Transverse colon (tissue), 3 donors: ENCODE measurements at regions not wholly inside any gene's neighbourhood (a gene's known extent, or its start where the extent isn't known, plus 50 kb on each side); places are given as distances from the start of the nearest gene placed in this dataset.

ENCODE experiments used
- CTCF ChIP-seq, 5 experiments: fragments of 200-600 bp in 3 of 5; fragments of 450-650 bp in 2 of 5; sonication (generic) in 3 of 5; IDR thresholded peaks; 1 replicate in 2 of 5; 2 replicates in 3 of 5; pipeline ENCODE4 v1.5.1; 2016 to 2017; ENCODE audit warnings: antibody characterized with exemption in 5 of 5, inconsistent platforms in 3 of 5, mild to moderate bottlenecking in 2 of 5, moderate library complexity in 1 of 5
- EP300 ChIP-seq: sonication (generic); formaldehyde crosslinking; IDR thresholded peaks from one replicate; pipeline ENCODE4 v1.6.1; 2017; ENCODE audit warnings: antibody characterized with exemption, low read depth
- POLR2A ChIP-seq: fragments of 450-650 bp; IDR thresholded peaks from one replicate; pipeline ENCODE4 v1.6.1; 2016; ENCODE audit warnings: antibody characterized with exemption, mild to moderate bottlenecking, moderate library complexity

GRCh38 chr11:79768343-79768742 lies 327.5 kb upstream of the TENM4 start:
- TF ChIP-seq POLR2A (no peak), CTCF (IDR thresholded peaks at IDR 0.05) (no peak), EP300 (no peak)
